OCI-LY3 (cell line): ENCODE measurements at regions not wholly inside any gene's neighbourhood (a gene's known extent, or its start where the extent isn't known, plus 50 kb on each side); places are given as distances from the start of the nearest gene placed in this dataset.

ENCODE experiments used
- CTCF ChIP-seq: fragments of 200-600, 300-600 bp; sonication (generic); IDR thresholded peaks from 2 replicates; pipeline ENCODE4 v1.5.1; 2014; ENCODE audit warnings: antibody characterized with exemption, low read length, low read depth
- EZH2phosphoT487 ChIP-seq: fragments of 200-600 bp; shearing (Covaris generic); IDR thresholded peaks from 2 replicates; pipeline ENCODE4 v1.6.1; 2018; ENCODE audit warnings: antibody characterized with exemption, mixed run types, low read depth

GRCh38 chr1:193348091-193348768, 161.8 kb upstream of the B3GALT2 start:
- no peak for TF ChIP-seq CTCF
- no peak for TF ChIP-seq EZH2phosphoT487
